Endothelial cell of umbilical vein (primary cell): ENCODE measurements at regions not wholly inside any gene's neighbourhood (a gene's known extent, or its start where the extent isn't known, plus 50 kb on each side); places are given as distances from the start of the nearest gene placed in this dataset.

Experiments
- BruUV-seq: library from RNA; stranded (reverse); fragments of 400-500 nt; replicated peaks from 2 replicates; lab custom pipeline; 2021; lab: Mats Ljungman, UMichigan
- CTCF ChIA-PET: fragments of 300-600, 350-600 bp; sonication (Branson Sonifier 250); formaldehyde crosslinking; loops from one replicate; lab custom pipeline; 2021; ENCODE audit warnings: antibody characterized with exemption, inconsistent platforms; lab: Charles Lee
- POLR2A ChIA-PET: fragments of 300-600, 350-600 bp; sonication (Branson Sonifier 250); formaldehyde crosslinking; loops from one replicate; lab custom pipeline; 2021; ENCODE audit warnings: antibody characterized with exemption, inconsistent platforms; lab: Charles Lee
- DNase-seq: peaks from one replicate; pipeline ENCODE4 v3.0.0-alpha.2; 2011; ENCODE audit warnings: low read depth, low spot score
- FAIRE-seq: peaks from 2 replicates; lab custom pipeline; 2011; peaks lifted over from hg19 to GRCh38; lab: Jason Lieb, UNC
- H2AFZ ChIP-seq: 2 replicates; pipeline ENCODE4 v1.6.0; 2012; ENCODE audit warnings: low read depth, low read length, control low read depth, inconsistent platforms
- H3K27ac ChIP-seq: 2 replicates; pipeline ENCODE4 v1.5.1; 2011; ENCODE audit warnings: low read depth, mild to moderate bottlenecking, control low read depth, low read length, moderate library complexity; ENCODE audit not compliant: insufficient read depth
- H3K27me3 ChIP-seq, 2 experiments: 2 replicates each; pipeline versions ENCODE4 v1.6.0 to v1.6.1; 2011; ENCODE audit warnings: low read length in 2 of 2, mixed read lengths in 1 of 2; ENCODE audit not compliant: control insufficient read depth in 2 of 2, insufficient read depth in 2 of 2
- H3K36me3 ChIP-seq, 2 experiments: 2 replicates in 1 of 2; 3 replicates in 1 of 2; pipeline ENCODE4 v1.5.1; 2011; ENCODE audit warnings: low read length in 2 of 2, mild to moderate bottlenecking in 1 of 2, moderate library complexity in 1 of 2; ENCODE audit not compliant: control insufficient read depth in 2 of 2, insufficient read depth in 2 of 2; ENCODE audit errors: extremely low read depth in 1 of 2
- H3K4me1 ChIP-seq: 3 replicates; pipeline ENCODE4 v1.5.1; 2011; ENCODE audit warnings: mild to moderate bottlenecking, low read length; ENCODE audit not compliant: control insufficient read depth, insufficient read depth; ENCODE audit errors: extremely low read depth
- H3K4me2 ChIP-seq: 2 replicates; pipeline ENCODE4 v1.6.1; 2011; ENCODE audit warnings: low read length, control low read depth, mixed read lengths; ENCODE audit not compliant: insufficient read depth
- H3K4me3 ChIP-seq, 3 experiments: fragments of 200-600 bp in 1 of 3; sonication (generic), shearing (Covaris generic) in 1 of 3; replicated peaks in 1 of 3; 2 replicates each; pipeline ENCODE4 v1.5.1; 2011 to 2016; ENCODE audit warnings: control low read depth in 3 of 3, low read length in 3 of 3, mild to moderate bottlenecking in 2 of 3, inconsistent platforms in 1 of 3, low read depth in 1 of 3, moderate library complexity in 1 of 3; ENCODE audit not compliant: insufficient read depth in 1 of 3
- H3K79me2 ChIP-seq: 2 replicates; pipeline ENCODE4 v1.6.0; 2012; ENCODE audit warnings: low read length, inconsistent platforms; ENCODE audit not compliant: control insufficient read depth, insufficient read depth
- H3K9ac ChIP-seq: replicated peaks from 2 replicates; pipeline ENCODE3; 2011; ENCODE audit warnings: low read length, control low read depth; ENCODE audit not compliant: insufficient read depth; ENCODE audit errors: extremely low read depth
- H3K9me1 ChIP-seq: replicated peaks from 3 replicates; pipeline ENCODE4 v1.6.0; 2011; ENCODE audit warnings: mild to moderate bottlenecking, low read length; ENCODE audit not compliant: control insufficient read depth, insufficient read depth; ENCODE audit errors: extremely low read depth
- H3K9me3 ChIP-seq: replicated peaks from 2 replicates; pipeline ENCODE4 v1.5.1; 2012; ENCODE audit warnings: low read length, inconsistent platforms; ENCODE audit not compliant: control insufficient read depth, insufficient read depth
- H4K20me1 ChIP-seq: replicated peaks from 2 replicates; pipeline ENCODE3; 2011; ENCODE audit warnings: mild to moderate bottlenecking, low read length; ENCODE audit not compliant: control insufficient read depth, insufficient read depth; ENCODE audit errors: extremely low read depth
- FOS ChIP-seq: IDR thresholded peaks from 2 replicates; pipeline ENCODE4 v1.6.1; 2011; ENCODE audit warnings: mild to moderate bottlenecking, low read length, moderate library complexity, borderline replicate concordance; ENCODE audit not compliant: insufficient read depth
- GATA2 ChIP-seq: IDR thresholded peaks from 2 replicates; pipeline ENCODE4 v1.7.0; 2011; ENCODE audit warnings: low read depth, mild to moderate bottlenecking, moderate library complexity, mixed read lengths, low read length; ENCODE audit not compliant: insufficient read length, insufficient read depth
- JUN ChIP-seq: IDR thresholded peaks from 2 replicates; pipeline ENCODE4 v1.6.1; 2011; ENCODE audit warnings: borderline replicate concordance, low read depth; ENCODE audit not compliant: insufficient read length, insufficient read depth
- dilution Hi-C: fragments of 300-500 bp; cut with MboI; formaldehyde crosslinking; loops from one replicate; pipeline ENCODE4 v1.15.0; 2019; ENCODE audit warnings: low sequenced_read_pairs; ENCODE audit not compliant: extremely low pct_ligation_motif_present
- intact Hi-C: fragments of 100-400 bp; cut with micrococcal nuclease; formaldehyde crosslinking; loops from one replicate; pipeline ENCODE4 v1.10.0; 2022
- TF ChIP-seq, protein P1 (sequence below): IDR thresholded peaks from 2 replicates; pipeline ENCODE4 v1.6.1; 2011; ENCODE audit not compliant: insufficient read depth, insufficient read length

DNA sequence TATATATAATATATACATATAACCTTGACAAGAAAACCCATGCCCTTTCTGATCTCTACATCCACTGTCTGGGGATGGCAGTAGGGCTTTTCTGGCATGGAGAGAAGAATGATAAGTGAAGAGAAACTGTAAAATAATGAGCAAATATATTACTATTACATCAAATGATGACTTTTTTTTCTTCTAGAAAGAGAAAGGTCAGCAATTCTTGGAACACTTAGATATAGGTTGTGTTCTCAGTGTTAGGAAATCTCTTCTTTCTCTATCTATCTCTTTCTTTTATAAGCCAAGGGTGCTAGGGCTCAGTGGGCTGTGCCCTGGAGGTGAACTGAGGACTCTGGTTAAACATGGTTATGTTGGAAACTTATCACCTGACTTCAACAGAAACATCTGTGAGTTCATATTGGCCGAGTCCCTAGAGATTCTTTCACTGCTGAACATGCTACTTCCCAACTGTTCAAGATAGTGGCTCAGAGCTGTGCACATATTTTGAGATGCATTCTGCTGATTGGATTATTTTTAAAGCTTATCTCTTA lies 265.1 kb downstream of the GBA3 start:
- Histone ChIP-seq H3K79me2 (no peaks in the 10 kb centered on the region), H3K36me3 (no peaks in the 10 kb centered on the region), H3K4me2 (no peak overlapping the region), H3K9me1 (no peaks in the 10 kb centered on the region), H3K9ac (no peak overlapping the region), H4K20me1 (no peaks in the 10 kb centered on the region), H2AFZ (no peak overlapping the region), H3K9me3 (peaks cover 3% of the 10 kb centered on the region), H3K27me3 (no peaks in the 10 kb centered on the region), H3K4me1 (no peaks in the 10 kb centered on the region), H3K4me3 (no peak overlapping the region), H3K27ac (no peak overlapping the region)
- POLR2A ChIA-PET, result no interaction called here
- intact Hi-C loops (no loop called here), dilution Hi-C loops (no loop called here)
- FAIRE-seq (no peak), DNase-seq (no peak)
- BruUV-seq, result no TSS peak
- CTCF ChIA-PET, result no interaction called here
- TF ChIP-seq, protein P1, sequence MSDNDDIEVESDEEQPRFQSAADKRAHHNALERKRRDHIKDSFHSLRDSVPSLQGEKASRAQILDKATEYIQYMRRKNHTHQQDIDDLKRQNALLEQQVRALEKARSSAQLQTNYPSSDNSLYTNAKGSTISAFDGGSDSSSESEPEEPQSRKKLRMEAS, result no peak

DNA sequence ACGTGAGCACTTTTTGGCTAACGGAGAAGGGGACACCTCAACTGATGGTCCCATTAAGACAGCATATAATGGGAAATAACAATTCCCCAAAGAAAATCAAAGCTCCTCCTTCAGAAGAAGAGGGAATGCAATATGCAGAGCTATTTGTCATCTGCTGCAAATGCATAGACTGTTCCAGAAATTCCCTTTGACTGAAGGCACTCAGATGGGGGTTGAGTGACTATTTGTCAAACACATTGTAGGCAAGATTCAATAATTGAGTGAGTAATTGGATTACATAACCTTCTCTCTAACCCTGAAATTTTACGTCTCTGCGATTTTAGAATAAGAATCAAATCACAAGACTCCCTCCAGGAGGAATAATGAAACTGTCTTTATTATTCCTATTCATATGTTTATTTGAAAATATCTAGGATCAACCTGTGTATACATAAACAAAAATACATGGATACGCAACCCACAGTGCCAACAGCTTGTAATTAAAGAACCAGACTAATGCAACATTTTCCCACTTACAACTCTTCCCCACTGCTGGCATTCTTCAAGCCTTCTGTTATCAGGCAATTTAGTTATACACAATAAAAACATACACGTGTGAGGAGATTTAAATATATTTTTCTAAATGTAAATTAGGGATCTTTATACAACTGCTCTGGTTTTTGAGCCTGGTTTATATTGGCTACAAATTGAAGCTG lies 256.6 kb downstream of the GBA3 start:
- no peaks in the 10 kb centered on the region for H3K79me2 ChIP-seq
- dilution Hi-C loops, result no loop called here
- CTCF ChIA-PET, result no interaction called here

More for the DNA sequence above, 256.6 kb downstream of the GBA3 start:
- Histone ChIP-seq H3K4me3 (no peak overlapping the region), H2AFZ (no peak overlapping the region), H3K27ac (no peak overlapping the region), H3K9ac (no peak overlapping the region), H3K4me2 (no peak overlapping the region), H3K27me3 (no peaks in the 10 kb centered on the region), H3K4me1 (no peaks in the 10 kb centered on the region), H4K20me1 (no peaks in the 10 kb centered on the region), H3K9me1 (no peaks in the 10 kb centered on the region), H3K9me3 (peaks cover 5% of the 10 kb centered on the region), H3K36me3 (no peaks in the 10 kb centered on the region)
- no peak for FAIRE-seq
- DNase-seq, result no peak
- intact Hi-C loops, result no loop called here
- TF ChIP-seq FOS, result no peak
- no peak for TF ChIP-seq GATA2
- TF ChIP-seq JUN, result no peak
- no TSS peak for BruUV-seq
- POLR2A ChIA-PET, result no interaction called here
